Smooth muscle cell (in vitro differentiated cells): ENCODE measurements at regions not wholly inside any gene's neighbourhood (a gene's known extent, or its start where the extent isn't known, plus 50 kb on each side); places are given as distances from the start of the nearest gene placed in this dataset.

ENCODE experiments used
- DNase-seq: peaks from one replicate; lab custom pipeline; 2025; ENCODE audit not compliant: unreplicated experiment; lab: John Stamatoyannopoulos, UW
- H2AFZ ChIP-seq: fragments of 200-600 bp; sonication (generic); 2 replicates; pipeline ENCODE4 v1.6.0; 2016; ENCODE audit warnings: antibody characterized with exemption, low read depth, mild to moderate bottlenecking
- H3F3A ChIP-seq: fragments of 200-600 bp; sonication (generic); 2 replicates; pipeline ENCODE4 v1.6.0; 2017; ENCODE audit warnings: antibody characterized with exemption, low read depth
- H3K27ac ChIP-seq: fragments of 200-600 bp; sonication (generic); 2 replicates; pipeline ENCODE4 v1.5.1; 2016; ENCODE audit warnings: low read depth, mild to moderate bottlenecking
- H3K27me3 ChIP-seq: fragments of 200-600 bp; sonication (generic); 2 replicates; pipeline ENCODE4 v1.6.1; 2016; ENCODE audit warnings: low read depth, mild to moderate bottlenecking
- H3K36me3 ChIP-seq: fragments of 200-600 bp; sonication (generic); 2 replicates; pipeline ENCODE4 v1.5.1; 2016; ENCODE audit warnings: low read depth
- H3K4me1 ChIP-seq: fragments of 200-600 bp; sonication (generic); 2 replicates; pipeline ENCODE4 v1.5.1; 2016; ENCODE audit warnings: low read depth
- H3K4me2 ChIP-seq: fragments of 200-600 bp; sonication (generic); 2 replicates; pipeline ENCODE4 v1.6.0; 2016; ENCODE audit warnings: mild to moderate bottlenecking
- H3K4me3 ChIP-seq: fragments of 200-600 bp; sonication (generic); 2 replicates; pipeline ENCODE4 v1.5.1; 2016; ENCODE audit warnings: mild to moderate bottlenecking
- H3K79me2 ChIP-seq: fragments of 200-600 bp; sonication (generic); 2 replicates; pipeline ENCODE4 v1.6.0; 2016; ENCODE audit warnings: low read depth, mild to moderate bottlenecking
- H3K9ac ChIP-seq: fragments of 200-600 bp; sonication (generic); 2 replicates; pipeline ENCODE4 v1.6.0; 2016; ENCODE audit warnings: low read depth
- H3K9me3 ChIP-seq: fragments of 200-600 bp; sonication (generic); replicated peaks from 2 replicates; pipeline ENCODE4 v1.5.1; 2016; ENCODE audit warnings: low read depth
- H4K20me1 ChIP-seq: fragments of 200-600 bp; sonication (generic); 2 replicates; pipeline ENCODE4 v1.6.0; 2016; ENCODE audit warnings: low read depth
- WGBS: methylation state at CpG from one replicate; pipeline ENCODE4 v1.1.7; 2016; ENCODE audit warnings: low lambda C conversion rate; 5-methylcytosine and 5-hydroxymethylcytosine counted together
- TF ChIP-seq, protein P1 (sequence below): fragments of 200-600 bp; sonication (generic); IDR thresholded peaks from 2 replicates; pipeline ENCODE4 v1.5.1; 2017; ENCODE audit warnings: borderline replicate concordance, mild to moderate bottlenecking, antibody characterized with exemption; ENCODE audit not compliant: insufficient read depth, poor library complexity, severe bottlenecking

DNA sequence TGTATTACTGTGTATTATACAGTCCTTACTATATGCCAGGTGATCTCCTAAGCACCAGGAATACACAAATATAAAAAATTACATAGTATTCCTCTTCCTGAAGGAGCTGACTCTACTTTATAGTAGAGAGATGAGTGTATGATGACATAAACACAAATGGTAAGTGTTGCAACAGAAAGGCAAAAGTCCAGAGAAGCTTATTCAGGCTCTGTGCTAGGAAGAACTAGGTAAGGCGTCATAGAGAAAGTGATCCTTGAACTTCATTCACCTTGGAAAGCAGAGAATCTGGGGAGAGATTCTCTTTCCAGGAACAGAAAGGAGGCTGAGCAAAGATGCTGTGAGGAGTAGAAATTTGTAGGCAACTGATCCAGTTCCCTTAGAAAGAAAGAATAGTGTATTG, 115.0 kb upstream of the KCNIP4 start:
- no peak overlapping the region for H3K9ac ChIP-seq
- no peaks in the 10 kb centered on the region for H3K9me3 ChIP-seq
- H4K20me1 ChIP-seq: no peaks in the 10 kb centered on the region
- 78% methylated on average over 1 of the region's 1 CpG for WGBS
- H3K4me1 ChIP-seq: no peaks in the 10 kb centered on the region
- no peak overlapping the region for H3K4me2 ChIP-seq
- H2AFZ ChIP-seq: no peak overlapping the region
- H3F3A ChIP-seq: no peaks in the 10 kb centered on the region
- DNase-seq: no peak
- TF ChIP-seq, protein P1, sequence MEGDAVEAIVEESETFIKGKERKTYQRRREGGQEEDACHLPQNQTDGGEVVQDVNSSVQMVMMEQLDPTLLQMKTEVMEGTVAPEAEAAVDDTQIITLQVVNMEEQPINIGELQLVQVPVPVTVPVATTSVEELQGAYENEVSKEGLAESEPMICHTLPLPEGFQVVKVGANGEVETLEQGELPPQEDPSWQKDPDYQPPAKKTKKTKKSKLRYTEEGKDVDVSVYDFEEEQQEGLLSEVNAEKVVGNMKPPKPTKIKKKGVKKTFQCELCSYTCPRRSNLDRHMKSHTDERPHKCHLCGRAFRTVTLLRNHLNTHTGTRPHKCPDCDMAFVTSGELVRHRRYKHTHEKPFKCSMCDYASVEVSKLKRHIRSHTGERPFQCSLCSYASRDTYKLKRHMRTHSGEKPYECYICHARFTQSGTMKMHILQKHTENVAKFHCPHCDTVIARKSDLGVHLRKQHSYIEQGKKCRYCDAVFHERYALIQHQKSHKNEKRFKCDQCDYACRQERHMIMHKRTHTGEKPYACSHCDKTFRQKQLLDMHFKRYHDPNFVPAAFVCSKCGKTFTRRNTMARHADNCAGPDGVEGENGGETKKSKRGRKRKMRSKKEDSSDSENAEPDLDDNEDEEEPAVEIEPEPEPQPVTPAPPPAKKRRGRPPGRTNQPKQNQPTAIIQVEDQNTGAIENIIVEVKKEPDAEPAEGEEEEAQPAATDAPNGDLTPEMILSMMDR: no peak
- no peak overlapping the region for H3K27ac ChIP-seq
- H3K36me3 ChIP-seq: no peaks in the 10 kb centered on the region
- no peaks in the 10 kb centered on the region for H3K27me3 ChIP-seq
- no peak overlapping the region for H3K4me3 ChIP-seq
- no peaks in the 10 kb centered on the region for H3K79me2 ChIP-seq

DNA sequence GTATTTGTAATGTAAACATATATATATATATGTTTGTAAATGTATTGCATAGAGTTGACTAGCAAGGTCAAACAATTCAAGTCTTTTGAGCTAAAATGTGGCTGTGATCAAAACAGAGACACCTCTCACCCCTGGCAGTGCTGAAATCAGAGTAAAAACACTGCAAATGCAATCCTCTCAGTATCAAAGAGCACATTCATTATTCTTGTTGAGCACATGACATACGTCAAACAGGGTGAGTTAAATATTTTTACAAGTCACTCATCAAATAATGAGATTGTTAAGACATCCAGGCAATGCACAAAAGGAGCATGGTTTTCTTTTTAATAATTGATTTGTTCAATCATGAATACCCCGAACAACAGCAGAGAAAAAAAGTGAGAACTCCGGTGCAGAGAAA, 114.1 kb upstream of the KCNIP4 start:
- no peak overlapping the region for H3K27ac ChIP-seq
- TF ChIP-seq, protein P1: no peak
- H4K20me1 ChIP-seq: no peaks in the 10 kb centered on the region
- no peak overlapping the region for H2AFZ ChIP-seq
- H3K79me2 ChIP-seq: no peaks in the 10 kb centered on the region
- no peaks in the 10 kb centered on the region for H3K9me3 ChIP-seq
- H3K4me2 ChIP-seq: no peak overlapping the region
- H3K9ac ChIP-seq: no peak overlapping the region
- H3K4me1 ChIP-seq: no peaks in the 10 kb centered on the region
- no peaks in the 10 kb centered on the region for H3K36me3 ChIP-seq
- no peak overlapping the region for H3K4me3 ChIP-seq
- H3F3A ChIP-seq: no peaks in the 10 kb centered on the region
- no peak for DNase-seq
- WGBS: 87% methylated on average over 3 of the region's 3 CpGs
- H3K27me3 ChIP-seq: no peaks in the 10 kb centered on the region

DNA sequence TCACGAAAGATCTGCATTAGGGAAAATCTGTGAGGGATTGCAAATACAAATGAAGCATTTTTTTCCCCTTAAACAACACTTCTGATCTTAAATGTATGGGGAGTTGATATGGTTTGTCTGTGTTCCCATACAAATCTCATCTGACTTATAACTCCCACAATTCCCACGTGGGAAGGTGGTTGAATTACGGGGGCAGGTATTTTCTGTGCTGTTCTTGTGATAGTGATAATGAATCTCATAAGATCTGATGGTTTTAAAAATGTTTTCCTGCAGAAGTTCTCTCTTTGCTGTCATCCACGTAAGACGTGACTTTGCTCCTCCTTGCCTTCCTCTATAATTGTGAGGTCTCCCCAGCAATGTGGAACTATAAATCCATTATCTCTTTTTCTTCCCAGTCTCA, 107.4 kb upstream of the KCNIP4 start:
- DNase-seq: no peak
- Histone ChIP-seq H3K27ac (no peak overlapping the region), H3K4me3 (no peak overlapping the region), H3K4me2 (no peak overlapping the region), H3F3A (no peaks in the 10 kb centered on the region), H3K9me3 (no peaks in the 10 kb centered on the region), H4K20me1 (no peaks in the 10 kb centered on the region), H3K79me2 (no peaks in the 10 kb centered on the region), H3K4me1 (no peaks in the 10 kb centered on the region), H3K36me3 (no peaks in the 10 kb centered on the region), H2AFZ (no peak overlapping the region), H3K9ac (no peak overlapping the region), H3K27me3 (no peaks in the 10 kb centered on the region)
- 88% methylated on average over 5 of the region's 5 CpGs for WGBS
- TF ChIP-seq, protein P1: no peak

DNA sequence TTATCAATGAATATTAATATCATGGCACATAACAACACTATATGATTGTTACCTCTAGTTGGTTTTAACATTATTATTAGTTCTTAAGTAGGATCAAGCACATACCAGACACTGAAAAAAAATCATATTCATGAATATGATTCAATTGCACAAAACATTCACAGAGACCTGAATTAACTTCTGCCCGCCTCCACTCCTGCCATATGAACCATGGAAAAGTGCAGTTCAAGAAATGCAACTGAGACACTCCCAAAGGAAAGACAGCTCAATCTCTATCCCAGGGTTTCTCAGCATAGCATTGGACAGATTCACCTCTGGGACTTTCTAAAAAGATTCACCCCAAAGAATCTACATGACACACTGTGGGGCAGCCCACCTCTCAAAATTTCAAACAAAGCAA, 103.5 kb upstream of the KCNIP4 start:
- Histone ChIP-seq H3K9me3 (no peaks in the 10 kb centered on the region), H2AFZ (no peak overlapping the region), H3K79me2 (no peaks in the 10 kb centered on the region), H4K20me1 (no peaks in the 10 kb centered on the region), H3K27ac (no peak overlapping the region), H3F3A (no peaks in the 10 kb centered on the region), H3K36me3 (no peaks in the 10 kb centered on the region), H3K4me2 (no peak overlapping the region), H3K9ac (no peak overlapping the region), H3K27me3 (no peaks in the 10 kb centered on the region), H3K4me1 (no peaks in the 10 kb centered on the region), H3K4me3 (no peak overlapping the region)
- no peak for DNase-seq
- WGBS: 81% methylated on average over 1 of the region's 1 CpG
- TF ChIP-seq, protein P1: no peak
